OCI-LY3 (cell line): ENCODE measurements at regions not wholly inside any gene's neighbourhood (a gene's known extent, or its start where the extent isn't known, plus 50 kb on each side); places are given as distances from the start of the nearest gene placed in this dataset.

ENCODE experiments used
- H2AFZ ChIP-seq: fragments of 200-600, 300-600 bp; shearing (Covaris generic); 2 replicates; pipeline ENCODE4 v1.6.0; 2014; ENCODE audit warnings: antibody characterized with exemption, low read depth, low read length
- H3K27ac ChIP-seq: fragments of 200-600, 300-600 bp; sonication (generic); 2 replicates; pipeline ENCODE4 v1.5.1; 2014; ENCODE audit warnings: mild to moderate bottlenecking, low read length, moderate library complexity, mixed read lengths
- H3K27me3 ChIP-seq: fragments of 200-600, 300-600 bp; sonication (generic); 2 replicates; pipeline ENCODE4 v1.6.1; 2014; ENCODE audit warnings: low read depth, low read length, mixed read lengths
- H3K36me3 ChIP-seq: fragments of 200-600, 300-600 bp; sonication (generic); replicated peaks from 2 replicates; pipeline ENCODE3; 2014; ENCODE audit warnings: low read depth, low read length, mixed read lengths
- H3K4me1 ChIP-seq: fragments of 300-600, 200-600 bp; sonication (generic); 2 replicates; pipeline ENCODE4 v1.6.1; 2014; ENCODE audit warnings: low read length, mixed read lengths
- H3K4me2 ChIP-seq: fragments of 200-600, 300-600 bp; sonication (generic); 2 replicates; pipeline ENCODE4 v1.6.1; 2014; ENCODE audit warnings: low read length, mixed read lengths
- H3K4me3 ChIP-seq: fragments of 300-600, 200-600 bp; sonication (generic); 2 replicates; pipeline ENCODE4 v1.5.1; 2014; ENCODE audit warnings: antibody characterized with exemption, mild to moderate bottlenecking, low read length, moderate library complexity
- H3K79me2 ChIP-seq: fragments of 300-600, 200-600 bp; shearing (Covaris generic); 2 replicates; pipeline ENCODE4 v1.6.1; 2014; ENCODE audit warnings: mild to moderate bottlenecking, low read length, mixed read lengths
- H3K9ac ChIP-seq: fragments of 300-600, 200-600 bp; shearing (Covaris generic); 2 replicates; pipeline ENCODE4 v1.6.0; 2014; ENCODE audit warnings: mild to moderate bottlenecking, low read length, moderate library complexity
- H3K9me3 ChIP-seq: fragments of 200-600, 300-600 bp; shearing (Covaris generic); 2 replicates; pipeline ENCODE4 v1.6.1; 2014; ENCODE audit warnings: low read length, mixed read lengths; ENCODE audit not compliant: insufficient read depth
- H4K20me1 ChIP-seq: fragments of 200-600, 300-600 bp; sonication (generic); 2 replicates; pipeline ENCODE4 v1.6.1; 2016; ENCODE audit warnings: low read length, mixed read lengths; ENCODE audit not compliant: insufficient read depth
- EZH2phosphoT487 ChIP-seq: fragments of 200-600 bp; shearing (Covaris generic); IDR thresholded peaks from 2 replicates; pipeline ENCODE4 v1.6.1; 2018; ENCODE audit warnings: antibody characterized with exemption, mixed run types, low read depth
- TF ChIP-seq, protein P1 (sequence below): fragments of 200-600, 300-600 bp; sonication (generic); IDR thresholded peaks from 2 replicates; pipeline ENCODE4 v1.5.1; 2014; ENCODE audit warnings: antibody characterized with exemption, low read length, low read depth

DNA sequence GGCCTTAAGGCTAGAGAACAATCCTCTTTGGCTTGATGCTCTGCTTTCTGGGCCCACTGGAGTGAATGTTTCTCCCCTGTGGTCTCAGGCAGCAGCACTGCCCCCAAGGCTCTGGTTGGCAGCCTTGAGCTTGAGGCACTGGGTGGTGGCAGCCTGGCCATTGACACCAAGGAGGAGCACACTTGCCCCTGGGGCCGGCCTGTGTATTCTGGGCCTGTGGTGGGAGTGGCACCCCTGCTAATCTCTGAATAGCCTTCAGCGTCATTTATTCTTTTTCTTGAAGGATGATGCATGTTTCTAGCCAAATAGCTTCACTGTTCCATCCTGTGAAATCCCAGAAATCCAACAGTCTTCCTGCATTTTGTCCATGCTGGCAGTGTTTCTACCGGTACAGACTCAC is 191.4 kb downstream of the OLFM4 start:
- Histone ChIP-seq H3K4me3 (no peak overlapping the region), H3K27ac (no peak overlapping the region), H3K36me3 (no peaks in the 10 kb centered on the region), H3K4me1 (no peaks in the 10 kb centered on the region), H3K27me3 (no peaks in the 10 kb centered on the region), H3K9ac (no peak overlapping the region), H3K79me2 (no peaks in the 10 kb centered on the region), H3K9me3 (peaks cover 13% of the 10 kb centered on the region), H4K20me1 (no peaks in the 10 kb centered on the region), H3K4me2 (no peak overlapping the region), H2AFZ (no peak overlapping the region)
- TF ChIP-seq EZH2phosphoT487: no peak
- TF ChIP-seq, protein P1, sequence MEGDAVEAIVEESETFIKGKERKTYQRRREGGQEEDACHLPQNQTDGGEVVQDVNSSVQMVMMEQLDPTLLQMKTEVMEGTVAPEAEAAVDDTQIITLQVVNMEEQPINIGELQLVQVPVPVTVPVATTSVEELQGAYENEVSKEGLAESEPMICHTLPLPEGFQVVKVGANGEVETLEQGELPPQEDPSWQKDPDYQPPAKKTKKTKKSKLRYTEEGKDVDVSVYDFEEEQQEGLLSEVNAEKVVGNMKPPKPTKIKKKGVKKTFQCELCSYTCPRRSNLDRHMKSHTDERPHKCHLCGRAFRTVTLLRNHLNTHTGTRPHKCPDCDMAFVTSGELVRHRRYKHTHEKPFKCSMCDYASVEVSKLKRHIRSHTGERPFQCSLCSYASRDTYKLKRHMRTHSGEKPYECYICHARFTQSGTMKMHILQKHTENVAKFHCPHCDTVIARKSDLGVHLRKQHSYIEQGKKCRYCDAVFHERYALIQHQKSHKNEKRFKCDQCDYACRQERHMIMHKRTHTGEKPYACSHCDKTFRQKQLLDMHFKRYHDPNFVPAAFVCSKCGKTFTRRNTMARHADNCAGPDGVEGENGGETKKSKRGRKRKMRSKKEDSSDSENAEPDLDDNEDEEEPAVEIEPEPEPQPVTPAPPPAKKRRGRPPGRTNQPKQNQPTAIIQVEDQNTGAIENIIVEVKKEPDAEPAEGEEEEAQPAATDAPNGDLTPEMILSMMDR: no peak

DNA sequence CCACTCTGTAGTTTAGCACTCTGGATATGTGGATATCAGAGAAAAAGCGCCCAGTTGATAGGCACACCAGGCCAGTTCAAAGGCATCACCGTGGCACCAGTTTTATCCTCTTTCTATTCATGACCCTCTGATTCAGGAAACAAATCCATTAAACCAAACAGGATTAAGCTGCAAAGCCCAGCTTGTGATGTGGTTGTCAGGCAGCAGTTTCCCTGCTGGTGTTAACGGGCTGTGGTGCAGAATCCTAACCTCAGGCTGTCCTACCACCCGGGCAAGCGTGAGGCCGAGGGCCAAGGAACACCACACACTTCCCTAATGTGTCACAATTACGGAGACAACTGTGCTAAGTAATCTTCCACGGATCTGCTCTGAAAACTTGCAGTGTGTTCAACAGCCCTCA is 209.1 kb downstream of the OLFM4 start:
- no peaks in the 10 kb centered on the region for H4K20me1 ChIP-seq
- H3K79me2 ChIP-seq: no peaks in the 10 kb centered on the region
- H3K27me3 ChIP-seq: no peaks in the 10 kb centered on the region
- H3K36me3 ChIP-seq: no peaks in the 10 kb centered on the region
- H2AFZ ChIP-seq: no peak overlapping the region
- no peaks in the 10 kb centered on the region for H3K9me3 ChIP-seq
- H3K4me1 ChIP-seq: 0 out of 2 replicates have a peak, but pooled peaks cover 4% of the 10 kb centered on the region
- no peak overlapping the region for H3K27ac ChIP-seq
- H3K9ac ChIP-seq: no peak overlapping the region
- H3K4me2 ChIP-seq: no peak overlapping the region
- no peak for TF ChIP-seq EZH2phosphoT487
- TF ChIP-seq, protein P1: no peak
- no peak overlapping the region for H3K4me3 ChIP-seq

DNA sequence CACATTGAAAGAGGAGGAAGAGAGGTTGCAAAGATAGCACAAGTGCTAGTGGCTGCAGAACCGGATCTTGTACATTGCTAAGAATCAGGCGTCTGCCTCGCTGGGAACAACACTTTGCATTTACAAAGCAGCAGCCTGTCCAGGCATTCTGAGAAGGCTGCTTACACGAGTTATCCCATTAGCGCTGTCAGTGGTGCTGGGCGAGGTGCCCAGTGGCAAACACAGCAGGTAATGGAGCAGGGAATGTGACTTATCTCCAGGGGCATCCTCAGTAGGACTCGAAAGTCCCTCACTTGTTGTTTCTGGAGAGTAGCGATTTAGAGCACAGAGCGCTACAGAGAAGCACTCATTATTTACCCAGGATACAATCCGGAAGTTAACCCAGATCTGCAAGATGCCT is 209.6 kb downstream of the OLFM4 start:
- H2AFZ ChIP-seq: no peak overlapping the region
- H3K27me3 ChIP-seq: no peaks in the 10 kb centered on the region
- H3K36me3 ChIP-seq: no peaks in the 10 kb centered on the region
- no peaks in the 10 kb centered on the region for H3K79me2 ChIP-seq
- no peaks in the 10 kb centered on the region for H3K9me3 ChIP-seq
- H3K27ac ChIP-seq: no peak overlapping the region
- no peak for TF ChIP-seq EZH2phosphoT487
- TF ChIP-seq, protein P1: no peak
- no peak overlapping the region for H3K9ac ChIP-seq
- H4K20me1 ChIP-seq: no peaks in the 10 kb centered on the region
- no peak overlapping the region for H3K4me3 ChIP-seq
- no peak overlapping the region for H3K4me2 ChIP-seq
- H3K4me1 ChIP-seq: 0 out of 2 replicates have a peak, but pooled peaks cover 4% of the 10 kb centered on the region

DNA sequence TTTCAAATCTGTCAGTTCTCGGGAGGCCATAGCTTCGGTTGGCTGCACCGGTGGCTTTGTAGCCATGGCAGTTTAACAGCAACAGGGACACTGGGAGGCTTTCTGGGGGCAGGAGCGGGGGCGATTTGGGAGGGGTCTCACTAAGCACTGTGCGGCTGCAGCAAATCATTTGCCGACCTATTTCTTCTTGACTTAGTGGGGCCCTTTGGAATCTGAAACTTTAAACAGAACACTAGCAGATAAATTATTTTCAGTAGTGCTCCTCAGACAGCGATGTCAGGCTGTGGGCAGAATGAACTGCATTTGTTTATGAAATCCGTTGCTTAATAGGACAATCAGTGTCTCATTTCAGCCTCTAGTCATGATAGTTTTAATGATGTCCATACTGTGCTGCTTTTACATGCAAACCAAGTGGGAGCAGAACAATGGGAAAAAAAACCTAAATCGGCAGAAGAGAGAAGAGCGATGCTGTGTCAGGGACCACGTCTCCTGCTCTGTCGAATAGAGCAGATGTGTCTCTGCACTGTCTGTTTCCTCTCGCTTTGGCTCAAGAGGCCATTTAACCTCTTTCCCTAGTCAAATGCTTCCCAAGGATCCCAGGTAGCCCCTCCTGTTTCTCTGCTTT is 211.9 kb downstream of the OLFM4 start:
- H3K36me3 ChIP-seq: no peaks in the 10 kb centered on the region
- no peak overlapping the region for H3K4me3 ChIP-seq
- no peak overlapping the region for H3K4me2 ChIP-seq
- 0 out of 2 replicates have a peak, but pooled peaks cover 4% of the 10 kb centered on the region for H3K4me1 ChIP-seq
- no peaks in the 10 kb centered on the region for H3K27me3 ChIP-seq
- no peaks in the 10 kb centered on the region for H3K79me2 ChIP-seq
- H3K9me3 ChIP-seq: no peaks in the 10 kb centered on the region
- H3K9ac ChIP-seq: no peak overlapping the region
- no peak overlapping the region for H2AFZ ChIP-seq
- H4K20me1 ChIP-seq: no peaks in the 10 kb centered on the region
- no peak overlapping the region for H3K27ac ChIP-seq
- TF ChIP-seq, protein P1: no peak
- TF ChIP-seq EZH2phosphoT487: no peak
